AG09309 (cell line): ENCODE measurements at regions not wholly inside any gene's neighbourhood (a gene's known extent, or its start where the extent isn't known, plus 50 kb on each side); places are given as distances from the start of the nearest gene placed in this dataset.

Experiments used
- DNase-seq: peaks from one replicate; pipeline ENCODE4 v3.0.0-alpha.2; 2010; ENCODE audit warnings: low read depth
- H3K4me3 ChIP-seq: 2 replicates; pipeline ENCODE4 v1.5.1; 2011; ENCODE audit warnings: mild to moderate bottlenecking, low read depth, low read length, moderate library complexity; ENCODE audit not compliant: control insufficient read depth
- TF ChIP-seq, protein P1 (sequence below): IDR thresholded peaks from 2 replicates; pipeline ENCODE4 v1.5.1; 2011; ENCODE audit warnings: mild to moderate bottlenecking, low read depth, low read length, inconsistent platforms; ENCODE audit not compliant: insufficient read depth, control insufficient read depth; ENCODE audit errors: missing control alignments

DNA sequence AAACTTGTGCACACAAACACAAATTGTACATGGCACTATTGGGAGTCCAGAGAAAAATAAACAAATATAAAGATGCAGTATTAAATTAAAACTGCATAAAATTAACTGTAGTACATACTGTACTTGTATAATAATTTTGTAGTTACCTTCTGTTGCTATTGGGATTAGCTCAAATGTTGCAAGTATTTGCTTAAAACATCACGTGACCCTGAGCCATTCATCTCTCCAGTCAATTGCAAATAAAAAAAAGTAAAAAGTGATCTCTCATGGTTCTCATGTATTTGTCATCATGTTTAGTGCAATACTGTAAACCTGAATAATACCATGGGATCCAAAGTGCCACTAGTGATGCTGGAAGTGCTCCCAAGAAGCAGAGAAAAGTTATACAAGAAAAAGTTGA, 88.1 kb upstream of the NAV3 start:
- TF ChIP-seq, protein P1, sequence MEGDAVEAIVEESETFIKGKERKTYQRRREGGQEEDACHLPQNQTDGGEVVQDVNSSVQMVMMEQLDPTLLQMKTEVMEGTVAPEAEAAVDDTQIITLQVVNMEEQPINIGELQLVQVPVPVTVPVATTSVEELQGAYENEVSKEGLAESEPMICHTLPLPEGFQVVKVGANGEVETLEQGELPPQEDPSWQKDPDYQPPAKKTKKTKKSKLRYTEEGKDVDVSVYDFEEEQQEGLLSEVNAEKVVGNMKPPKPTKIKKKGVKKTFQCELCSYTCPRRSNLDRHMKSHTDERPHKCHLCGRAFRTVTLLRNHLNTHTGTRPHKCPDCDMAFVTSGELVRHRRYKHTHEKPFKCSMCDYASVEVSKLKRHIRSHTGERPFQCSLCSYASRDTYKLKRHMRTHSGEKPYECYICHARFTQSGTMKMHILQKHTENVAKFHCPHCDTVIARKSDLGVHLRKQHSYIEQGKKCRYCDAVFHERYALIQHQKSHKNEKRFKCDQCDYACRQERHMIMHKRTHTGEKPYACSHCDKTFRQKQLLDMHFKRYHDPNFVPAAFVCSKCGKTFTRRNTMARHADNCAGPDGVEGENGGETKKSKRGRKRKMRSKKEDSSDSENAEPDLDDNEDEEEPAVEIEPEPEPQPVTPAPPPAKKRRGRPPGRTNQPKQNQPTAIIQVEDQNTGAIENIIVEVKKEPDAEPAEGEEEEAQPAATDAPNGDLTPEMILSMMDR: no peak
- no peak overlapping the region for H3K4me3 ChIP-seq
- no peak for DNase-seq

DNA sequence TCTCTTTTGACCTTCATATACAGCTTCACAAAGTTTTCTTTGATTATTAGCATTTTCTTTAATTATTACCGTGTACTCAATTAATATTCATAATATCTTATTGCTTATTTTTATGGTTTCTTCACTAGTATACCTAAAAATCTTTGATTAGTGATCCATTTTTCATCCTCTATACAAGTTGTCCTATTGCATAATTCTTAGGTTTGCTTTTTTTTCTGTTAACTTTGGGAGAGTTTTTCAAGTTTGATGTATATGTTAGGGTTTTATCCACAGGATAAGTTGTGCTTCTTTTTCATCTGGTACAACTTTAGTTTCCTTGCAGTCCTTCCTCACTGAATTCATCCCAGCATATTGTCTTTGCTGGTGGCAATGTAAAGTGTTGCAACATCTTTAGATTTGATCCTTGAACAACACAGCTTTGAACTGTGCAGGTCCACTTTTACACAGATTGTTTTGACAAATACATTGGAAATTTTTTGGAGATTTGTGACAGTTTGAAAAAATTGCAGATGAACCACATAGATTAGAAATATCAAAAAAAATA, 88.6 kb upstream of the NAV3 start:
- H3K4me3 ChIP-seq: no peak overlapping the region
- no peak for DNase-seq
- TF ChIP-seq, protein P1: no peak

DNA sequence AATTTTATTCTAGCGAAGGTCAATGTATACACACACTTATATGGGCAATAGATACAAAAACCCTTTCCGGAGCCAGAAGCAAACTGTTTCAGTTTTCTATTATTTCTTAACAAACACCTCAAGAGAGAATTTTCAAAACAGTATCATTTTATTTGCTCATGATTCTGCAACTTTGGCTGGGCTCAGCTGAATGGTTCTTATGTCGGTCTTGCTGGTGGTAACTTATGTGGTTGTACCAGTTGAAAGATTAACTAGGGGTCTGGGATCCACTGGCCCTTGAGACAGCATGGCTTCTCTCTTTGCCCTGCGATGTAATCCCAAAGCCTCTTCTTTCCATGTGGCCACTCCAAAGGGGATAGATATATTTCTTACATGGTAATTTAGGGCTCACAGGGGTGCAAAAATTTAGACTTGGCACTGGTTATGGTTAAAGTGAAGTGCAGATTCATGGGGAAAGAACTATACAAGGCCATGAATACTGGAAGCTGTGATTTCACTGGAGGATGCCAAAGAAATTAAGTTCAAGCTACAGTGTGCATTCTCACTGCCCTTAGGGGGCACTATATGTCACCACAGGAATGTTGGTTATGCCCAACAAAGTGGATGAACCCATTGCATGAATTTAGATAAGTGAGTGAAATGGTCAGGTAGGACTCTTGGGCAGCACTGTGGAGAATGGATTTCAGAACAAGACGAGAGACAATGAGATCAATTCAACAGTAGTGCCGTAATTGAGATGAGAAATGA, 94.3 kb upstream of the NAV3 start:
- H3K4me3 ChIP-seq: no peak overlapping the region
- no peak for DNase-seq
- TF ChIP-seq, protein P1: no peak

DNA sequence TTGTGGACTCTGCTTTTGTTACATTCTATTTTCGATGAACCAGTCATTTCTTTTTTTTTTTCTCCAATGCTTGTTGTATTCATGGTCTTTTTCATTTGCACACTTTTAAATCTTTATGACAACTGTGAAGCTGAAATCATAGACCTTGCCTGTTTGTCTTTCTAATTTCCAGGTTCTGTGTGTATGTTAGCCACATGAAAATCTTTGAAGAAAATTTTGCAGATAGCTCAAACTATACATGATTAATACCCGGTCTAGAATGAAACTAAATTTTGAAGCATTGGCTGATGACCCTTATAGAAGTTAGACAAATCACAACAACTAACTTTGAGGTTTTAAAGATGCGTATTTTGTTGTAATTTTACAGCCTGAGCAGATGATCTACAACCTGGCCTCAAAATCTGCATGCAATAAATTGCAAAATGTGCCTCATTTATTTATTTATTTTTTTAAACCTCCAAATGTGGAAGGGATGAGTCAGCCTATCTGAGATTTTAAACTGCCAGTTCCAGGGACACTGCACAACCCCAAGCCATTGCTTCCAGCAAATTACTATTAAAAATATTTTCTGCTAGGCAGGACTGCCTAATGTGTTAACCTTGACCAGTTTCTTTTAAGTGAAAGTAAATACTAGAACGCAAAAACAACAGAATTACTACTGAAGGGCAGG, 96.3 kb upstream of the NAV3 start:
- DNase-seq: peak; percentile 47
- TF ChIP-seq, protein P1: no peak
- no peak overlapping the region for H3K4me3 ChIP-seq

DNA sequence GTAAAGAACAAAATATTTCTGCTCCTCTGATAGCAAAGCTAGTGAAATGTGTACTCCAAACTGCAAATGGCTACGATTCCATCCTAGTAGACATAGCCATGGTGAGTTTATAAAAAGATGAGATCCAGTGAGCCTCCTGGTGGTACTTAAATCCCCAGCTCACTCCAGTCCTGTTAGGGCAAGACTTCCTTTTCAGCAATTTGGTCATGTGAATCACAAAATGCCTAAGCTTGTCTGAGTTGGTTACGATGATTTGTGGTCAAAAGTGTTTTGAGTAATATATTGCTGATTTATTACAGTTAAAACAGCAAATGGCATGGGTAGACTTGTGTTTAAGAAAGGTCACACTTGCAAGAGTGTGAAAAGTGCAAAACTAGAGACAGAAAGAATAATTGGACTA, 102.7 kb upstream of the NAV3 start:
- TF ChIP-seq, protein P1: no peak
- no peak for DNase-seq
- H3K4me3 ChIP-seq: no peak overlapping the region

DNA sequence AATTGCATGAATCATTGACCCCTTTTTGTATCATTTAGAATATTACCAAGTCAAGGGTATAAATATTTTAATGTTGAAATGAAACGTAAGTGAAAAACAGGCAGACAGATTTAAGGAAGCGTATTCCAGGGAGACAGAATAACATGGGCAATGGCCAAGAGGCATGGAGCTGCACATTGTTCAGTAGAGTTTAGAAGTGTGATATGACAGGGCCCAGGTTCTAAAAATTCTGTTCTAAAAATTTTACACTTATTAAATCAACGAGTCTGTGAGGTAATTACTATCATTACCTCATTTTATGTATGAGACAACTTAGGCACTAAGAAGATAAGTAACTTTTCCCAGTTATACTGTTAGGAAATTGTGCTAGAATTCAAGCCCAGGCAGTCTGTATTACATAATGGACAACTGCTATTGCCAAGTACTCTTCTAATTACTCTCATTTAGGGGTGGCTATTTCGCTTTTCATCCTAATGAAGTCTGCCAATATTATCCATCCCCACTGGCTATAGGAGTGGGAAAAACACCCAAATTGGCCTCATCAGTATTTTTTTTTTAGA, 103.2 kb upstream of the NAV3 start:
- TF ChIP-seq, protein P1: no peak
- DNase-seq: no peak
- no peak overlapping the region for H3K4me3 ChIP-seq
